ENCODE measurements at regions not wholly inside any gene's neighbourhood (a gene's known extent, or its start where the extent isn't known, plus 50 kb on each side); places are given as distances from the start of the nearest gene placed in this dataset.

DNA sequence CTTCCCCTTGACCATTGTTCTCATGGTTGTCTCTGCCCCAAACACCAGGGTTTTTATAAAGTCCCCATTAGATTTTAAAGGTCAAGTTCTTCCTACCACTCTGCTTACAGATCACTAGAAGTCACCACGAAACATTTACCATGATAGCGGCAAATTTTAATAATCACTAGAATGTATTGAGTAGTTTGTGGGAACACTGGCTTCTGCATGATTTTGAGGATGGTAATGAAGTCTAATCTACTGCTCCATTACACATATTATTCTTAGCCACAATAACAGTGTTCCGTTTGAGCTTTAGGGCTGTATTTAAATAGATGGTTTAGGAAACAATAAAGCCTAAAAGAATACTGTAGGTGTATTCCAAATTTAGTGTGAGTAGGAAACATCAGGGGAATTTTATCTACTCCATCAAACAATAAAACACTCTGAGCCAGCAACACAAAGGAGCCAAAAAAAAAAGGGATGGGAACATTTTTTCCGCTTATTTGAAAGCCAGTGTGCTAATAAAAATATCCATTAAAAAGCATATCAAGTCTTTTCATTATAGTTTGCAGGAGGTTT is 49.7 kb downstream of the KLF12 start:
- intact Hi-C loops (cut with micrococcal nuclease): no loop called here
- no peak overlapping the region for H3K27ac Mint-ChIP-seq
- H3K4me1 Mint-ChIP-seq (ENCODE audit: low read depth): no peaks in the 10 kb centered on the region
- H3K36me3 Mint-ChIP-seq (ENCODE audit: low read depth): no peaks in the 10 kb centered on the region
- H3K9me3 Mint-ChIP-seq: no peaks in the 10 kb centered on the region
- H3K4me3 Mint-ChIP-seq: no peak overlapping the region
- H3K27me3 Mint-ChIP-seq: no peaks in the 10 kb centered on the region

GRCh38 chr13:74082741-74083160 is 51.5 kb downstream of the KLF12 start:
- H3K4me1 Mint-ChIP-seq (ENCODE audit: low read depth): no peaks in the 10 kb centered on the region
- H3K27ac Mint-ChIP-seq: no peak overlapping the region
- no peaks in the 10 kb centered on the region for H3K27me3 Mint-ChIP-seq
- H3K36me3 Mint-ChIP-seq (ENCODE audit: low read depth): no peaks in the 10 kb centered on the region
- intact Hi-C loops (cut with micrococcal nuclease): no loop called here
- H3K4me3 Mint-ChIP-seq: no peak overlapping the region
- H3K9me3 Mint-ChIP-seq: no peaks in the 10 kb centered on the region

GRCh38 chr13:74080762-74081161 is 53.4 kb downstream of the KLF12 start:
- no peaks in the 10 kb centered on the region for H3K9me3 Mint-ChIP-seq
- H3K27ac Mint-ChIP-seq: no peak overlapping the region
- H3K4me1 Mint-ChIP-seq (ENCODE audit: low read depth): no peaks in the 10 kb centered on the region
- no peaks in the 10 kb centered on the region for H3K36me3 Mint-ChIP-seq (ENCODE audit: low read depth)
- no peak overlapping the region for H3K4me3 Mint-ChIP-seq
- no peaks in the 10 kb centered on the region for H3K27me3 Mint-ChIP-seq
- intact Hi-C loops (cut with micrococcal nuclease): no loop called here

- Mint-ChIP-seq H3K27me3 (no peaks in the 10 kb centered on the region), H3K4me3 (no peak overlapping the region), H3K9me3 (no peaks in the 10 kb centered on the region), H3K27ac (no peak overlapping the region), H3K36me3 (ENCODE audit: low read depth) (no peaks in the 10 kb centered on the region), H3K4me1 (ENCODE audit: low read depth) (no peaks in the 10 kb centered on the region)
- intact Hi-C loops (cut with micrococcal nuclease): no loop called here
Observed at GRCh38 chr13:74077792-74078191, 56.4 kb downstream of the KLF12 start.

- H3K36me3 Mint-ChIP-seq (ENCODE audit: low read depth): no peaks in the 10 kb centered on the region
- intact Hi-C loops (cut with micrococcal nuclease): no loop called here
- H3K27ac Mint-ChIP-seq: no peak overlapping the region
- H3K4me1 Mint-ChIP-seq (ENCODE audit: low read depth): no peaks in the 10 kb centered on the region
- H3K27me3 Mint-ChIP-seq: no peaks in the 10 kb centered on the region
- H3K9me3 Mint-ChIP-seq: no peaks in the 10 kb centered on the region
- H3K4me3 Mint-ChIP-seq: no peak overlapping the region
Observed at GRCh38 chr13:74077375-74077774, 56.8 kb downstream of the KLF12 start.

- no peaks in the 10 kb centered on the region for H3K27me3 Mint-ChIP-seq
- intact Hi-C loops (cut with micrococcal nuclease): no loop called here
- no peaks in the 10 kb centered on the region for H3K9me3 Mint-ChIP-seq
- H3K36me3 Mint-ChIP-seq (ENCODE audit: low read depth): no peaks in the 10 kb centered on the region
- H3K27ac Mint-ChIP-seq: no peak overlapping the region
- H3K4me3 Mint-ChIP-seq: no peak overlapping the region
- no peaks in the 10 kb centered on the region for H3K4me1 Mint-ChIP-seq (ENCODE audit: low read depth)
Observed at GRCh38 chr13:74074723-74075122, 59.5 kb downstream of the KLF12 start.

DNA sequence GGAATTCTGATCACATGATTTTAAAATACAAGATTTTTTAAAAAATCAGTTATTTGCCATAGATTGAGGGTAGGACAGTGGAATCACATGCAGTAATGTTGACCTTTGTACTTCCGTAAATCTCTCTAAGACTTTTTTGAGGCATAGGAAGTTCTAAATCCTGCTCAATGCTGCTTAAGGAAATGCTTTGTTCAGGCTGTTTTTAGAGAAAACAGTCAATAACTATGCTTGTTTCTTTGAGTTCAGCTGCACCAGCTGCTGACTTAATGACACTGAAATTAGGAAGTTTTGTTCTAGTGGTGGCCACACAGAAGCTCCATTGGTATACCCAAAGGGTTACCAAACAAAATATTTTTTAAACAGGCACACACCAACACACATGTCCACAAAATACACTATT is 60.9 kb downstream of the KLF12 start:
- intact Hi-C loops (cut with micrococcal nuclease): no loop called here
- H3K4me3 Mint-ChIP-seq: no peak overlapping the region
- no peaks in the 10 kb centered on the region for H3K9me3 Mint-ChIP-seq
- no peak overlapping the region for H3K27ac Mint-ChIP-seq
- no peaks in the 10 kb centered on the region for H3K4me1 Mint-ChIP-seq (ENCODE audit: low read depth)
- no peaks in the 10 kb centered on the region for H3K27me3 Mint-ChIP-seq
- no peaks in the 10 kb centered on the region for H3K36me3 Mint-ChIP-seq (ENCODE audit: low read depth)

DNA sequence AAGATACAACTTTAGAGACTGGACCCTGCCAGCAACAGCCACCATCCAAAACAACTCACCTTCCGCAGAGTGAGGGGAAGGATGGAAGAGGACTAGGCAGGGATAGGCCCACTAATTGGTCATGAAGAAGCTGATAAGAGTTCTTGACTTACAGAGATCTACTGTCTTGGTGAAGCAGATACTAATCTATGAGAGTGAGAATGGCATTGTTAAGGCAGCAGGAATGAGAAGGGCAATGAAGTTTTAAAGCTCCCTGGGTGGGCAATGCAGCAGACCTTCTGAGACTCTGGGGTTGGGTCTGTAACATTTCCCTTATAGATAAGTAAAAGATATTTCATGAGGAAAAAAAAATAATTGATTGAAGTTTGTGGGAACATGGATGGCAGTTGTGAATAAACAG is 63.7 kb downstream of the KLF12 start:
- no peaks in the 10 kb centered on the region for H3K9me3 Mint-ChIP-seq
- no peaks in the 10 kb centered on the region for H3K4me1 Mint-ChIP-seq (ENCODE audit: low read depth)
- no peak overlapping the region for H3K27ac Mint-ChIP-seq
- intact Hi-C loops (cut with micrococcal nuclease): no loop called here
- H3K27me3 Mint-ChIP-seq: no peaks in the 10 kb centered on the region
- H3K4me3 Mint-ChIP-seq: no peak overlapping the region
- H3K36me3 Mint-ChIP-seq (ENCODE audit: low read depth): no peaks in the 10 kb centered on the region

DNA sequence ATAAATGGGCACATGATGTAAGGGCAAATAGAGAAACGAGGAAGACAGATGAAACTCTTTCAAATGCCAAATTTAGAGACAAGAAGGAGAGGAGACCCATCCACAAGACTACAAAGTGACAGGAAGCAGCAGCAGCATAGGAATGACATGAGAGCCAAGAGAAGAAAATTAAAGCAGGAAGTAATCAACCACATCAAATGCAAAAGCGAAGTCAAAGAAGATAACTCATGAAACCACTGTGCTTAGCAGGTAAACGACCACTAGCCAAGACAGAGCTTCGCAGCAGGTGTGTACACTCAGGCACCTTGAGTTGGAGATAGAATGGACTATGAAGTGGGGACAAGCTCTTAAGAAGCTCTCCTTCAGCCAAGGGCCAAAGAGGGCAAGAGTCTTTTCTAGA is 64.1 kb downstream of the KLF12 start:
- intact Hi-C loops (cut with micrococcal nuclease): no loop called here
- Mint-ChIP-seq H3K27ac (no peak overlapping the region), H3K27me3 (no peaks in the 10 kb centered on the region), H3K4me3 (no peak overlapping the region), H3K36me3 (ENCODE audit: low read depth) (no peaks in the 10 kb centered on the region), H3K4me1 (ENCODE audit: low read depth) (no peaks in the 10 kb centered on the region), H3K9me3 (no peaks in the 10 kb centered on the region)

DNA sequence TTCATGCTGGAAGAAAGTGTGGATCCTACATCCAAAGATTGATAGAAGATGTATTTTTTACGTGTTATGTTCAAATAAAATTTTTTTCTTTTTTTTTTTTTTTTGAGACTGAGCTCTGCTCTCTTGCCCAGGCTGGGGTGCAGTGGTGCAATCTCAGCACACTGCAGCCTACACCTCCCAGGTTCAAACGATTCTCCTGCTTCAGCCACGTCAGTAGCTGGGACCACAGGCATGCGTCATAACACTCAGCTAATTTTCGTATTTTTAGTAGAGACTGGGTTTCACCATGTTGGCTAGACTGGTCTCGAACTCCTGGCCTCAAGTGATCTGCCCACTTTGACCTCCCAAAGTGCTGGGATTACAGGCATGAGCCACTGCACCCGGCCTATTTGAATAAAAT is 65.7 kb downstream of the KLF12 start:
- Mint-ChIP-seq H3K27ac (no peak overlapping the region), H3K4me3 (no peak overlapping the region), H3K27me3 (no peaks in the 10 kb centered on the region)

GRCh38 chr13:74067818-74068217 is 66.4 kb downstream of the KLF12 start:
- intact Hi-C loops (cut with micrococcal nuclease): no loop called here
- no peak overlapping the region for H3K4me3 Mint-ChIP-seq
- no peaks in the 10 kb centered on the region for H3K9me3 Mint-ChIP-seq
- H3K27ac Mint-ChIP-seq: no peak overlapping the region
- peaks cover 4% of the 10 kb centered on the region for H3K4me1 Mint-ChIP-seq (ENCODE audit: low read depth)
- no peaks in the 10 kb centered on the region for H3K27me3 Mint-ChIP-seq
- no peaks in the 10 kb centered on the region for H3K36me3 Mint-ChIP-seq (ENCODE audit: low read depth)

More for the DNA sequence above, 65.7 kb downstream of the KLF12 start:
- no peaks in the 10 kb centered on the region for H3K4me1 Mint-ChIP-seq (ENCODE audit: low read depth)
- H3K36me3 Mint-ChIP-seq (ENCODE audit: low read depth): no peaks in the 10 kb centered on the region
- no peaks in the 10 kb centered on the region for H3K9me3 Mint-ChIP-seq
- intact Hi-C loops (cut with micrococcal nuclease): no loop called here

DNA sequence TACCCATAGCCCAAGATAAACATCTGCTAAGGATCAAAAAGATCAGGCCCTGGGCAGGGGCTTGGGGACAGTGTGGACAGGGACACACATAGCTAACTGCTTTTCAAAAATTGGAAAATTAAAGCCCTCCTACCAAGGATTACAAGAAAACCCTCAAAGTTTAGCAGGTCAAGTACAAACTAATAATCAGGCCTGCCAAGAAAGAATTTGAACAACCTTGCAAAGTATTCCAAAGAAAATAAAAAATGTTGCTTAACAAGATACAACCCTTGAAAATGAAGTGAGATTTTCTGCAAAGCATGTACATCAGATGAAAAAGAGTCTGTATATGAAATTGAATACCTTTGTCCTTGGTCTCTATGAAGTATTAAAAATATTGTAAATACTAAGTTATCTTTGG is 67.3 kb downstream of the KLF12 start:
- H3K27ac Mint-ChIP-seq: no peak overlapping the region
- intact Hi-C loops (cut with micrococcal nuclease): no loop called here

DNA sequence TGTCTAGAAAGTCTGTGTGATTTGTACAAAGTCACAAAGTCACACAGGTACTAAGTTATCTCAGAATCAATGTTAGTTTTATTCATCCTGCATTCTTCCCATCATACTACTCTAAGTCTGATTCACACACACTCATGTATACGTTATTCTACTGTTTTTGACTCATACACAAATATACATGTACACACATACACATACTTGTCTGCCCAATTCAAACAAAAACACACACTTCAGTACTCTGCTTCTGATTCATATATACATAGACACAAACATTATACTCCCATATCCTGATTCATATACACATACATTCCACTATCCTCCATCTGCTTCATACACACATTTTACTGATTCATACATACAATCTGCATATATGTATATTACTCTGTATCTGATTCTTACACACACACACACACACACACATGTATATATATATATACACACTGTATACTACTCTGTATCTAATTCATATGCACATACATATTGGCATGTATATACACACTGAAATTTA is 69.3 kb downstream of the KLF12 start:
- Mint-ChIP-seq H3K27ac (no peak overlapping the region), H3K36me3 (ENCODE audit: low read depth) (no peaks in the 10 kb centered on the region), H3K4me3 (no peak overlapping the region), H3K9me3 (peaks cover 8% of the 10 kb centered on the region), H3K27me3 (no peaks in the 10 kb centered on the region), H3K4me1 (ENCODE audit: low read depth) (peaks cover 10% of the 10 kb centered on the region)
- intact Hi-C loops (cut with micrococcal nuclease): no loop called here

More for the DNA sequence above, 67.3 kb downstream of the KLF12 start:
- H3K4me1 Mint-ChIP-seq (ENCODE audit: low read depth): peaks cover 10% of the 10 kb centered on the region
- no peaks in the 10 kb centered on the region for H3K9me3 Mint-ChIP-seq
- H3K27me3 Mint-ChIP-seq: no peaks in the 10 kb centered on the region
- no peaks in the 10 kb centered on the region for H3K36me3 Mint-ChIP-seq (ENCODE audit: low read depth)
- no peak overlapping the region for H3K4me3 Mint-ChIP-seq

GRCh38 chr13:74063533-74064100 is 70.6 kb downstream of the KLF12 start:
- Mint-ChIP-seq H3K4me3 (no peak overlapping the region), H3K4me1 (ENCODE audit: low read depth) (peaks cover 10% of the 10 kb centered on the region), H3K27ac (no peak overlapping the region), H3K9me3 (peaks cover 12% of the 10 kb centered on the region), H3K36me3 (ENCODE audit: low read depth) (no peaks in the 10 kb centered on the region), H3K27me3 (no peaks in the 10 kb centered on the region)
- intact Hi-C loops (cut with micrococcal nuclease): no loop called here

GRCh38 chr13:74062933-74063332 is 71.3 kb downstream of the KLF12 start:
- H3K27me3 Mint-ChIP-seq: no peaks in the 10 kb centered on the region
- no peak overlapping the region for H3K4me3 Mint-ChIP-seq
- H3K36me3 Mint-ChIP-seq (ENCODE audit: low read depth): no peaks in the 10 kb centered on the region
- intact Hi-C loops (cut with micrococcal nuclease): no loop called here
- peaks cover 10% of the 10 kb centered on the region for H3K4me1 Mint-ChIP-seq (ENCODE audit: low read depth)
- H3K9me3 Mint-ChIP-seq: peaks cover 12% of the 10 kb centered on the region
- no peak overlapping the region for H3K27ac Mint-ChIP-seq

Data from dendritic cell treated with granulocyte-macrophage colony-stimulating factor and Interleukin-4, amounts not matched to agents 40 ng/mL and 50 ng/mL, for 4 days (primary cell).